GM13977 (cell line): ENCODE measurements at regions not wholly inside any gene's neighbourhood (a gene's known extent, or its start where the extent isn't known, plus 50 kb on each side); places are given as distances from the start of the nearest gene placed in this dataset.

Source experiments
- DNase-seq: peaks from one replicate; pipeline ENCODE4 v3.0.0; 2012; ENCODE audit warnings: low spot score
- in situ Hi-C: fragments of 300-500 bp; cut with MboI; formaldehyde crosslinking; loops from one replicate; pipeline ENCODE4 v1.12.0; 2022; ENCODE audit warnings: low sequenced_read_pairs, low pct_unique_long_range_greater_than_20kb, mixed read lengths, inconsistent platforms; ENCODE audit not compliant: unreplicated experiment
- TF ChIP-seq, protein P1 (sequence below): IDR thresholded peaks from 2 replicates; pipeline ENCODE4 v1.5.1; 2012; ENCODE audit warnings: mild to moderate bottlenecking, control low read depth; ENCODE audit not compliant: insufficient read depth; ENCODE audit errors: extremely low read depth, missing control alignments

GRCh38 chr1:68979891-68980290 is 483.0 kb upstream of the DEPDC1 start:
- no peak for DNase-seq
- in situ Hi-C loops, result no loop called here
- TF ChIP-seq, protein P1, sequence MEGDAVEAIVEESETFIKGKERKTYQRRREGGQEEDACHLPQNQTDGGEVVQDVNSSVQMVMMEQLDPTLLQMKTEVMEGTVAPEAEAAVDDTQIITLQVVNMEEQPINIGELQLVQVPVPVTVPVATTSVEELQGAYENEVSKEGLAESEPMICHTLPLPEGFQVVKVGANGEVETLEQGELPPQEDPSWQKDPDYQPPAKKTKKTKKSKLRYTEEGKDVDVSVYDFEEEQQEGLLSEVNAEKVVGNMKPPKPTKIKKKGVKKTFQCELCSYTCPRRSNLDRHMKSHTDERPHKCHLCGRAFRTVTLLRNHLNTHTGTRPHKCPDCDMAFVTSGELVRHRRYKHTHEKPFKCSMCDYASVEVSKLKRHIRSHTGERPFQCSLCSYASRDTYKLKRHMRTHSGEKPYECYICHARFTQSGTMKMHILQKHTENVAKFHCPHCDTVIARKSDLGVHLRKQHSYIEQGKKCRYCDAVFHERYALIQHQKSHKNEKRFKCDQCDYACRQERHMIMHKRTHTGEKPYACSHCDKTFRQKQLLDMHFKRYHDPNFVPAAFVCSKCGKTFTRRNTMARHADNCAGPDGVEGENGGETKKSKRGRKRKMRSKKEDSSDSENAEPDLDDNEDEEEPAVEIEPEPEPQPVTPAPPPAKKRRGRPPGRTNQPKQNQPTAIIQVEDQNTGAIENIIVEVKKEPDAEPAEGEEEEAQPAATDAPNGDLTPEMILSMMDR, result no peak

DNA sequence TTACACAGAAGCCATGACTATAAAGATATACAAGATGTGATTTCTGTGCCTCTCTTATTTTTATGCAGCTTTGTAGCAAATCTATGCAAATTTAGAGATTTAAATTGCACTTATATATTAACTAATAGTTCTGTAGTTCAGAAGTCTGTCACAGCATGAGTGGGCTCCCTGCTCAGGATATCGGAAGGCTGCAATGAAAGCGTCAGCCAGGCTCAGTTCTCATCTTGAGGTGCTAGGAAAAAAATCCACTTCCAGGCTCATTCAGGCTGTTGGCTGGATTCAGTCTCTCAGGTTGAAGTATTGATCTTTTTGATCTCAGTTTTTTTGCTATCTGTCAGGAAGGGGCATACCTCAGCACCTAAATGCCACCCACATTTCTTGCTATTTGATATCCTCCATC is 487.4 kb upstream of the DEPDC1 start:
- DNase-seq, result no peak
- TF ChIP-seq, protein P1, result no peak
- in situ Hi-C loops, result no loop called here

DNA sequence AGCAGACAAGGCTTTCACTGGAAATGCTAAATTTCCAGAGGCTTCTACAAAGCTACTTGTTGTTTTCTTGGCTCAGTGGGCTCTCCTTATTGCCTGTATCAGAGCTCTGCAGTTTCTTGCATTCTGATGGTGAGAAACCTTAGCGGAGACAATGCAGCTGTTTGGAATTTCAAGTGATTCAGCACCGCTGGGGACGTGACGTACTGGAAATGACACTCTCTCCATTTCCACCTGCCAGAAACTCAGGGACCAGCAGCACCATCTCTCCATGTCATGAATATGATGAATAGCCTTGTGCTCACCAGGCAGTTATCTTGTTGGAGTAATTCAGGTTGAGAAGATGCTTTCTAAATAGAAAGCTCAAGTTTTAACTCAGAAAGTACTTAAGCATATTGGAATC is 497.2 kb upstream of the DEPDC1 start:
- no peak for DNase-seq
- TF ChIP-seq, protein P1, result no peak
- in situ Hi-C loops, result no loop called here

- no peak for DNase-seq
- TF ChIP-seq, protein P1, result no peak
- in situ Hi-C loops, result no loop called here
These were observed 519.6 kb upstream of the DEPDC1 start for GRCh38 chr1:69016468-69016867.

DNA sequence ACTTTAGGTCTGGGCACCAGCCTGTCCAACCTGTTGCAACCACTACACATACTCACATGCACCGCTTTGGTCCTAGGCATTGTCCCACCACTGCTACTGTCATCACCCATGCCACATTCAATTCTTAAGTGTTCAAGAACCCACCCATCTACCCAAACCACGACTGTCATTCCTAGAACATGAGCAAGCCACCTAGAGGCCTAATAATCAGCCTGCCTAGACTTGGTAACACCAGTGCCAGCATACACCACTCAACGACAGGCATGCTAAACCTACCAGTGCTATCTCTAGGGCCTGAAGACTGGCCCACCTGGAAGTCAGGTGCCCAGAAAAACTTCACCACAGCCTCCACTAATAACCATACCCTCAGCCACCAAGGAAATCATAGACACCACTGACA is 532.8 kb upstream of the DEPDC1 start:
- DNase-seq, result no peak
- TF ChIP-seq, protein P1, result no peak
- in situ Hi-C loops, result no loop called here

GRCh38 chr1:69038379-69038778 is 529.3 kb upstream of the LRRC7 start:
- no peak for DNase-seq
- in situ Hi-C loops, result no loop called here
- TF ChIP-seq, protein P1, result no peak

DNA sequence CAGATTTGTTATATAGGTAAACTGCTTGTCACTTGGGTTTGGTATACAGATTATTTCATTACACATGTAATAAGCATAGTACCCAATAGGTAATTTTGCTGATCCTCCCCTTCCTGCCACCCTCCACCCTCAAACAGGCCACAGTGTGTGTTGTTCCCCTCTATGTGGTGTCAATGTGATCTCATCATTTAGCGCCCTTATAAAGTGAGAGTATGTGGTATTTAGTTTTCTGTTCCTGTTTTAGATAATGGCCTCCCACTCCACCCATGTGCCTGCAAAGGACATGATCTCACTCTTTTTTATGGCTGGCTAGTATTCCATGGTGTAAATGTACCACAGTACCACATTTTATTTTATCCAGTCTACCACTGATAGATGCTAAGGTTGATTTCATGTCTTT is 522.1 kb upstream of the LRRC7 start:
- in situ Hi-C loops, result no loop called here
- TF ChIP-seq, protein P1, result no peak
- no peak for DNase-seq
